NCI-H345 treated with DMSO at 0.1 percent for 48 hours (cell line): ENCODE measurements at regions not wholly inside any gene's neighbourhood (a gene's known extent, or its start where the extent isn't known, plus 50 kb on each side); places are given as distances from the start of the nearest gene placed in this dataset.
"Not testable (repeated sequence)": the region's sequence is repeated elsewhere in the genome, so short reads cannot be mapped to it uniquely, and the experiment has no call there.

Experiments used
- DNase-seq: peaks from one replicate; lab custom pipeline; 2025; ENCODE audit not compliant: unreplicated experiment; lab: John Stamatoyannopoulos, UW

GRCh38 chr14:89060191-89060590 is 235.7 kb downstream of the TTC8 start:
- no peak for DNase-seq

GRCh38 chr14:89061696-89062095 is 237.2 kb downstream of the TTC8 start:
- DNase-seq: no peak

- DNase-seq: no peak
Measured at GRCh38 chr14:89065879-89066278, 241.4 kb downstream of the TTC8 start.

GRCh38 chr14:89067293-89067972 is 243.0 kb downstream of the TTC8 start:
- DNase-seq: no peak

- DNase-seq: no peak
Measured at GRCh38 chr14:89078021-89078795, 253.8 kb downstream of the TTC8 start.

GRCh38 chr14:89085231-89085731 is 260.8 kb downstream of the TTC8 start:
- DNase-seq: no peak

GRCh38 chr14:89085737-89086382 is 261.4 kb downstream of the TTC8 start:
- DNase-seq: no peak

- no peak for DNase-seq
Measured at GRCh38 chr14:89088530-89088929, 264.1 kb downstream of the TTC8 start.

GRCh38 chr14:89089330-89089729 is 264.9 kb downstream of the TTC8 start:
- DNase-seq: no peak

- no peak for DNase-seq
Measured at GRCh38 chr14:89091781-89092180, 267.3 kb downstream of the TTC8 start.

GRCh38 chr14:89093083-89093730 is 268.8 kb downstream of the TTC8 start:
- DNase-seq: no peak

- no peak for DNase-seq
Measured at GRCh38 chr14:89095036-89095435, 270.6 kb downstream of the TTC8 start.

GRCh38 chr14:89096946-89097345 is 272.5 kb downstream of the TTC8 start:
- DNase-seq: no peak

- no peak for DNase-seq
Measured at GRCh38 chr14:89098254-89098653, 273.8 kb downstream of the TTC8 start.

GRCh38 chr14:89104171-89104817 is 279.8 kb downstream of the TTC8 start:
- not testable (repeated sequence) for DNase-seq

GRCh38 chr14:89104861-89105260 is 280.4 kb downstream of the TTC8 start:
- not testable (repeated sequence) for DNase-seq
